ENCODE measurements at regions not wholly inside any gene's neighbourhood (a gene's known extent, or its start where the extent isn't known, plus 50 kb on each side); places are given as distances from the start of the nearest gene placed in this dataset.

DNA sequence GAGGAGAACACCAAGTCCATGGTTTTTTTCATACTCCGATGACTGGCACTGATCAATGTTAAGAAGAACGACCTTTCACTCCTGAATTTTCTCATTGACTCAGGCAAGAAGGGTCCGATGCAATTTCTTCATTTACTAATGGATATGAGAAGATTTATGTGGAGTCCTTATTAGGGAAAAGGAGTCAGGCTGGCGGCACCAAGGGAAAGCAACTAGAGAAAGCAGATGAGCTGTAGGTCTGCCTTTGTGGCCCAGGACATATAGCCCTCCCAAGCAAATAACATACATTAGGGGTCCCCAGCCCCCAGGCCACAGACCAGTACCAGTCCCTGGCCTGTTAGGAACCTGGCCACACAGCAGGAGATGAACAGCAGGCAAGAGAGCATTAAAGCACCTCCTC lies 206.8 kb downstream of the KBTBD8 start:
- TF ChIP-seq EZH2phosphoT487 (IDR thresholded peaks at IDR 0.05; ENCODE audit: borderline replicate concordance, low read depth, low read length), result no peak
- TF ChIP-seq, protein P1, sequence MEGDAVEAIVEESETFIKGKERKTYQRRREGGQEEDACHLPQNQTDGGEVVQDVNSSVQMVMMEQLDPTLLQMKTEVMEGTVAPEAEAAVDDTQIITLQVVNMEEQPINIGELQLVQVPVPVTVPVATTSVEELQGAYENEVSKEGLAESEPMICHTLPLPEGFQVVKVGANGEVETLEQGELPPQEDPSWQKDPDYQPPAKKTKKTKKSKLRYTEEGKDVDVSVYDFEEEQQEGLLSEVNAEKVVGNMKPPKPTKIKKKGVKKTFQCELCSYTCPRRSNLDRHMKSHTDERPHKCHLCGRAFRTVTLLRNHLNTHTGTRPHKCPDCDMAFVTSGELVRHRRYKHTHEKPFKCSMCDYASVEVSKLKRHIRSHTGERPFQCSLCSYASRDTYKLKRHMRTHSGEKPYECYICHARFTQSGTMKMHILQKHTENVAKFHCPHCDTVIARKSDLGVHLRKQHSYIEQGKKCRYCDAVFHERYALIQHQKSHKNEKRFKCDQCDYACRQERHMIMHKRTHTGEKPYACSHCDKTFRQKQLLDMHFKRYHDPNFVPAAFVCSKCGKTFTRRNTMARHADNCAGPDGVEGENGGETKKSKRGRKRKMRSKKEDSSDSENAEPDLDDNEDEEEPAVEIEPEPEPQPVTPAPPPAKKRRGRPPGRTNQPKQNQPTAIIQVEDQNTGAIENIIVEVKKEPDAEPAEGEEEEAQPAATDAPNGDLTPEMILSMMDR (conservative IDR thresholded peaks at IDR 0.05; ENCODE audit: low read length), result no peak
- intact Hi-C loops (cut with micrococcal nuclease; ENCODE audit: unreplicated experiment), result no loop called here

DNA sequence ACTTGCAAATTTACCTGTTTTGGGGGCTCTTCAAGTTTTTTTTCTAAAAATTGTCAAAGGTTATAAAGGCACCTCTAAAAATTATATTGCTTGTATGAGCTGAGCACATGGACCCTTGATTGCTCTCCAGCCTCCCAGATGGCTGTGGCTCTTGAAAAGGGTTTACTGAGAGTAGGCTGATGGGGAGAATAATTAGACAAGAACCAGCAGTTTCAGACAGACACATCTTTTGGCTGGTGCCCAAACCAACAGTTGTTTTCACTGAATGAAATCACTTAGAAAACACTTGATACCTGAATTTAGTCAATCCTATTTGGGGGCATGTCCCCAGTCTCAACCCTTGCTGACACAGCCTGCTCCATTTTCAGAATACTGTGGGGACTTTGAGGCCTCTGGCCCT lies 217.6 kb downstream of the KBTBD8 start:
- Histone ChIP-seq H3K9me3 (ENCODE audit: low read length) (no peaks in the 10 kb centered on the region), H3K36me3 (ENCODE audit: insufficient read depth, low read length) (no peaks in the 10 kb centered on the region), H3K4me3 (ENCODE audit: low read depth, low read length, poor library complexity, severe bottlenecking) (no peak overlapping the region), H3K4me1 (ENCODE audit: insufficient read depth, low read length, poor library complexity, severe bottlenecking) (no peaks in the 10 kb centered on the region), H3K9me2 (ENCODE audit: insufficient read depth, low read length) (no peaks in the 10 kb centered on the region), H4K20me1 (ENCODE audit: insufficient read depth, low read length) (no peaks in the 10 kb centered on the region), H3K79me2 (ENCODE audit: insufficient read depth, low read depth, low read length) (no peaks in the 10 kb centered on the region), H2AFZ (ENCODE audit: low read length) (no peak overlapping the region), H3K4me2 (ENCODE audit: low read length) (no peak overlapping the region), H3K27ac (ENCODE audit: low read depth, low read length, poor library complexity, severe bottlenecking) (no peak overlapping the region)
- no peak for DNase-seq (ENCODE audit: low spot score)
- BruUV-seq (replicated peaks), result no TSS peak
- no peak for TF ChIP-seq EZH2phosphoT487 (IDR thresholded peaks at IDR 0.05; ENCODE audit: borderline replicate concordance, low read depth, low read length)
- TF ChIP-seq, protein P1 (conservative IDR thresholded peaks at IDR 0.05; ENCODE audit: low read length), result no peak
- CTCF ChIA-PET (ENCODE audit: unreplicated experiment), result no interaction called here
- POLR2A ChIA-PET, result no interaction called here
- intact Hi-C loops (cut with micrococcal nuclease; ENCODE audit: unreplicated experiment), result no loop called here

More for the DNA sequence above, 206.8 kb downstream of the KBTBD8 start:
- H4K20me1 ChIP-seq (ENCODE audit: insufficient read depth, low read length), result no peaks in the 10 kb centered on the region
- H3K4me1 ChIP-seq (ENCODE audit: insufficient read depth, low read length, poor library complexity, severe bottlenecking), result no peaks in the 10 kb centered on the region
- H3K4me3 ChIP-seq (ENCODE audit: low read depth, low read length, poor library complexity, severe bottlenecking), result no peak overlapping the region
- H3K9me3 ChIP-seq (ENCODE audit: low read length), result no peaks in the 10 kb centered on the region
- no peaks in the 10 kb centered on the region for H3K79me2 ChIP-seq (ENCODE audit: insufficient read depth, low read depth, low read length)
- no peak overlapping the region for H3K27ac ChIP-seq (ENCODE audit: low read depth, low read length, poor library complexity, severe bottlenecking)
- no peaks in the 10 kb centered on the region for H3K9me2 ChIP-seq (ENCODE audit: insufficient read depth, low read length)
- H2AFZ ChIP-seq (ENCODE audit: low read length), result no peak overlapping the region
- no peaks in the 10 kb centered on the region for H3K36me3 ChIP-seq (ENCODE audit: insufficient read depth, low read length)
- CTCF ChIA-PET (ENCODE audit: unreplicated experiment), result no interaction called here
- POLR2A ChIA-PET, result interaction anchor here (0.7 kb wide), 1 partner anchor 1191 kb away, joined by 3 read pairs; no protein-coding TSS in a partner anchor
- no peak for DNase-seq (ENCODE audit: low spot score)
- no TSS peak for BruUV-seq (replicated peaks)
- H3K4me2 ChIP-seq (ENCODE audit: low read length), result no peak overlapping the region

DNA sequence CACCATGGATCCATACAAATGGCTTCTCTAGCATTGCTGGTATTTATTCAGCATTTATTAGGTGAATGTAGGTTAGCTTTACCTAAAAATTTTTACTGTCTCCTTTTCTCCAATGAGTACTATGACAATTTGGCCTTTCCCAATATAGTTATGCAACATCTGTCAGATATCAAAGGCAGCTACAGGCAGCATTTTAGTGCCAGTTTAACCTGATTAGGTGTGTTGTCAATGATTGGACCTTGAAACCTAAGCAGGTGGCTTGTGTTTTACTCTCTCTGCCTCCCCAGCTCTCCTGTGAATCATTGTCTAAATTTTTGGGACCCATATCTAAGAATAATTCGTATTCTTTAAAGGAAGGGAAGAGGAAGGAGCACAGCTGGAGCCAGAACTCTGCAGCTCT lies 228.9 kb downstream of the KBTBD8 start:
- H3K9me2 ChIP-seq (ENCODE audit: insufficient read depth, low read length), result no peaks in the 10 kb centered on the region
- H3K9me3 ChIP-seq (ENCODE audit: low read length), result no peaks in the 10 kb centered on the region
- no peak overlapping the region for H3K4me2 ChIP-seq (ENCODE audit: low read length)
- no peak overlapping the region for H3K4me3 ChIP-seq (ENCODE audit: low read depth, low read length, poor library complexity, severe bottlenecking)
- no peaks in the 10 kb centered on the region for H3K4me1 ChIP-seq (ENCODE audit: insufficient read depth, low read length, poor library complexity, severe bottlenecking)
- no peak for DNase-seq (ENCODE audit: low spot score)
- POLR2A ChIA-PET, result no interaction called here
- no TSS peak for BruUV-seq (replicated peaks)
- intact Hi-C loops (cut with micrococcal nuclease; ENCODE audit: unreplicated experiment), result no loop called here
- CTCF ChIA-PET (ENCODE audit: unreplicated experiment), result no interaction called here
- TF ChIP-seq EZH2phosphoT487 (IDR thresholded peaks at IDR 0.05; ENCODE audit: borderline replicate concordance, low read depth, low read length), result no peak
- TF ChIP-seq, protein P1 (conservative IDR thresholded peaks at IDR 0.05; ENCODE audit: low read length), result no peak
- no peaks in the 10 kb centered on the region for H3K79me2 ChIP-seq (ENCODE audit: insufficient read depth, low read depth, low read length)
- no peak overlapping the region for H3K27ac ChIP-seq (ENCODE audit: low read depth, low read length, poor library complexity, severe bottlenecking)
- no peak overlapping the region for H2AFZ ChIP-seq (ENCODE audit: low read length)
- H4K20me1 ChIP-seq (ENCODE audit: insufficient read depth, low read length), result no peaks in the 10 kb centered on the region
- no peaks in the 10 kb centered on the region for H3K36me3 ChIP-seq (ENCODE audit: insufficient read depth, low read length)
